ENCODE measurements at regions not wholly inside any gene's neighbourhood (a gene's known extent, or its start where the extent isn't known, plus 50 kb on each side); places are given as distances from the start of the nearest gene placed in this dataset.
"Not testable (repeated sequence)": the region's sequence is repeated elsewhere in the genome, so short reads cannot be mapped to it uniquely, and the experiment has no call there.

GRCh38 chr18:62458346-62458745 lies 64.5 kb upstream of the ZCCHC2 start:
- DNase-seq (no peak), ATAC-seq (replicated peaks in 1 of 2) (no peak)
- Mint-ChIP-seq H3K4me1 (ENCODE audit: low read depth) (peaks cover 10% of the 10 kb centered on the region), H3K27me3 (ENCODE audit: low read depth) (peaks cover 9% of the 10 kb centered on the region), H3K4me3 (no peak overlapping the region), H3K36me3 (ENCODE audit: insufficient read depth in 2 of 2) (no peaks in the 10 kb centered on the region), H3K27ac (no peak overlapping the region), H3K9me3 (no peaks in the 10 kb centered on the region)

GRCh38 chr18:62458868-62459716 lies 63.7 kb upstream of the ZCCHC2 start:
- no peak for DNase-seq
- peaks cover 2% of the 10 kb centered on the region for H3K4me1 Mint-ChIP-seq (ENCODE audit: low read depth)
- ATAC-seq (replicated peaks in 1 of 2) = no peak
- H3K27me3 Mint-ChIP-seq (ENCODE audit: low read depth) = peaks cover 9% of the 10 kb centered on the region
- no peak overlapping the region for H3K27ac Mint-ChIP-seq
- H3K36me3 Mint-ChIP-seq (ENCODE audit: insufficient read depth in 2 of 2) = no peaks in the 10 kb centered on the region
- no peaks in the 10 kb centered on the region for H3K9me3 Mint-ChIP-seq
- H3K4me3 Mint-ChIP-seq = no peak overlapping the region

GRCh38 chr18:62460851-62461300 lies 61.9 kb upstream of the ZCCHC2 start:
- Mint-ChIP-seq H3K9me3 (peaks cover 1% of the 10 kb centered on the region in 2 donors), H3K27me3 (ENCODE audit: low read depth) (peaks cover 8% of the 10 kb centered on the region), H3K27ac (no peak overlapping the region), H3K4me1 (ENCODE audit: low read depth) (no peaks in the 10 kb centered on the region), H3K4me3 (no peak overlapping the region), H3K36me3 (ENCODE audit: insufficient read depth in 2 of 2) (no peaks in the 10 kb centered on the region)
- ATAC-seq (replicated peaks in 1 of 2) = no peak
- no peak for DNase-seq

- Mint-ChIP-seq H3K9me3 (peaks cover 1% of the 10 kb centered on the region in 2 donors), H3K36me3 (ENCODE audit: insufficient read depth in 2 of 2) (no peaks in the 10 kb centered on the region), H3K4me3 (no peak overlapping the region), H3K27ac (no peak overlapping the region), H3K27me3 (ENCODE audit: low read depth) (peaks cover 8% of the 10 kb centered on the region), H3K4me1 (ENCODE audit: low read depth) (no peaks in the 10 kb centered on the region)
- DNase-seq = no peak
- ATAC-seq (replicated peaks in 1 of 2) = no peak
Measured at GRCh38 chr18:62461591-62461990, 61.2 kb upstream of the ZCCHC2 start.

GRCh38 chr18:62464266-62464665 lies 58.6 kb upstream of the ZCCHC2 start:
- H3K4me1 Mint-ChIP-seq (ENCODE audit: low read depth) = no peaks in the 10 kb centered on the region
- ATAC-seq (replicated peaks in 1 of 2) (no peak), DNase-seq (no peak)
- no peak overlapping the region for H3K4me3 Mint-ChIP-seq
- no peak overlapping the region for H3K27ac Mint-ChIP-seq
- peaks cover 7 to 9% of the 10 kb centered on the region in 2 donors for H3K9me3 Mint-ChIP-seq
- H3K36me3 Mint-ChIP-seq (ENCODE audit: insufficient read depth in 2 of 2) = peaks cover 2 to 3% of the 10 kb centered on the region in 2 donors
- peaks cover 8% of the 10 kb centered on the region for H3K27me3 Mint-ChIP-seq (ENCODE audit: low read depth)

- not testable (repeated sequence) for H3K27ac Mint-ChIP-seq; H3K4me3 Mint-ChIP-seq; ATAC-seq (replicated peaks in 1 of 2); H3K4me1 Mint-ChIP-seq (ENCODE audit: low read depth); DNase-seq
- Mint-ChIP-seq H3K36me3 (ENCODE audit: insufficient read depth in 2 of 2) (peaks cover 12 to 18% of the 10 kb centered on the region in 2 donors), H3K27me3 (ENCODE audit: low read depth) (peaks cover 40% of the 10 kb centered on the region), H3K9me3 (peaks cover 16 to 20% of the 10 kb centered on the region in 2 donors)
Measured at GRCh38 chr18:62469131-62469530, 53.7 kb upstream of the ZCCHC2 start.
